ENCODE measurements at regions not wholly inside any gene's neighbourhood (a gene's known extent, or its start where the extent isn't known, plus 50 kb on each side); places are given as distances from the start of the nearest gene placed in this dataset.

- in situ Hi-C loops (cut with MboI) (no loop called here), intact Hi-C loops (cut with micrococcal nuclease; ENCODE audit: unreplicated experiment) (no loop called here)
- no peaks in the 10 kb centered on the region for H3K36me3 ChIP-seq (ENCODE audit: control insufficient read depth in 2 of 2, insufficient read depth in 2 of 2, low read length in 1 of 2)
- no TSS peak for BruUV-seq (replicated peaks)
- RAD21 ChIA-PET (ENCODE audit: unreplicated experiment), result interaction anchor here (1.2 to 1.3 kb wide), 2 partner anchors 14 to 17 kb away, joined by 3 to 10 read pairs; no protein-coding TSS in a partner anchor
- DNase-seq (ENCODE audit: low read depth, low spot score), result no peak
- no peaks in the 10 kb centered on the region for H4K20me1 ChIP-seq (ENCODE audit: control insufficient read depth, insufficient read depth)
- WGBS (ENCODE audit: insufficient coverage, insufficient replicate concordance, low lambda C conversion rate, missing lambda C conversion rate), result 5% methylated on average over 2 of the region's 2 CpGs
- SMC1A ChIA-PET (ENCODE audit: uncharacterized antibody, unreplicated experiment), result interaction anchor here (0.7 to 1.9 kb wide), 6 partner anchors 11 to 393 kb away, joined by 3 to 14 read pairs (median 3); no protein-coding TSS in a partner anchor
- H2AFZ ChIP-seq (ENCODE audit: control insufficient read depth, low read depth, low read length), result no peak overlapping the region
- TF ChIP-seq CTCF (IDR thresholded peaks at IDR 0.05 in 2 of 3, conservative IDR thresholded peaks at IDR 0.05 in 1 of 3; ENCODE audit: control insufficient read depth in 2 of 3, extremely low read depth in 1 of 3, insufficient read depth in 1 of 3, low read depth in 3 of 3, low read length in 3 of 3), result peak in 2 of 3 experiments; percentile 7 to 49; a peak in 2 of 6 replicates
- TF ChIP-seq SMC3 (IDR thresholded peaks at IDR 0.05; ENCODE audit: borderline replicate concordance, low read length), result peak; percentile 35; the same call in 1 of the 2 replicates
- TF ChIP-seq BRCA1 (IDR thresholded peaks at IDR 0.05; ENCODE audit: low read depth, low read length), result no peak
- TF ChIP-seq RAD21 (IDR thresholded peaks at IDR 0.05; ENCODE audit: insufficient read depth, low read depth, low read length), result peak; percentile 45
- no peak for FAIRE-seq
- no peaks in the 10 kb centered on the region for H3K79me2 ChIP-seq (ENCODE audit: control insufficient read depth, insufficient read depth, low read length)
- H3K27ac ChIP-seq (ENCODE audit: control insufficient read depth, insufficient read depth), result no peak overlapping the region
- H3K9ac ChIP-seq (ENCODE audit: control insufficient read depth, insufficient read depth, low read length), result no peak overlapping the region
- no peaks in the 10 kb centered on the region for H3K9me3 ChIP-seq (replicated peaks; ENCODE audit: control insufficient read depth, insufficient read depth, low read length)
- H3K4me3 ChIP-seq, result no peak overlapping the region
- no peak overlapping the region for H3K4me2 ChIP-seq (ENCODE audit: control insufficient read depth, insufficient read depth)
- ATAC-seq, result peak; percentile 46; the same call in 2 of the 3 replicates
- H3K27me3 ChIP-seq (replicated peaks in 1 of 2; ENCODE audit: control insufficient read depth in 2 of 2, insufficient read depth in 2 of 2, low read length in 1 of 2), result no peaks in the 10 kb centered on the region
- POLR2A ChIA-PET, result no interaction called here
- H3K4me1 ChIP-seq (ENCODE audit: control insufficient read depth, insufficient read depth, low read length), result no peaks in the 10 kb centered on the region
- CTCF ChIA-PET, result interaction anchor here (0.9 to 3.4 kb wide), 6 partner anchors 9 to 503 kb away, joined by 3 to 33 read pairs (median 6); no protein-coding TSS in a partner anchor
These were observed 478.7 kb downstream of the PDCD6IP start for GRCh38 chr3:34277110-34277509.

GRCh38 chr3:34279901-34280300 lies 481.5 kb downstream of the PDCD6IP start:
- Histone ChIP-seq H3K9me3 (replicated peaks; ENCODE audit: control insufficient read depth, insufficient read depth, low read length) (no peaks in the 10 kb centered on the region), H3K4me2 (ENCODE audit: control insufficient read depth, insufficient read depth) (no peak overlapping the region), H3K4me1 (ENCODE audit: control insufficient read depth, insufficient read depth, low read length) (no peaks in the 10 kb centered on the region), H3K4me3 (no peak overlapping the region), H2AFZ (ENCODE audit: control insufficient read depth, low read depth, low read length) (no peak overlapping the region), H3K27me3 (replicated peaks in 1 of 2; ENCODE audit: control insufficient read depth in 2 of 2, insufficient read depth in 2 of 2, low read length in 1 of 2) (no peaks in the 10 kb centered on the region), H3K9ac (ENCODE audit: control insufficient read depth, insufficient read depth, low read length) (no peak overlapping the region), H3K79me2 (ENCODE audit: control insufficient read depth, insufficient read depth, low read length) (no peaks in the 10 kb centered on the region), H4K20me1 (ENCODE audit: control insufficient read depth, insufficient read depth) (no peaks in the 10 kb centered on the region), H3K36me3 (ENCODE audit: control insufficient read depth in 2 of 2, insufficient read depth in 2 of 2, low read length in 1 of 2) (no peaks in the 10 kb centered on the region), H3K27ac (ENCODE audit: control insufficient read depth, insufficient read depth) (no peak overlapping the region)
- TF ChIP-seq RAD21 (IDR thresholded peaks at IDR 0.05; ENCODE audit: insufficient read depth, low read depth, low read length) (no peak), SRF (IDR thresholded peaks at IDR 0.05; ENCODE audit: low read depth in 2 of 2, low read length in 2 of 2) (no peak), CBFB (IDR thresholded peaks at IDR 0.05; ENCODE audit: low read depth) (no peak), SMC3 (IDR thresholded peaks at IDR 0.05; ENCODE audit: borderline replicate concordance, low read length) (no peak), IKZF1 (conservative IDR thresholded peaks at IDR 0.05) (no peak), RUNX3 (IDR thresholded peaks at IDR 0.05; ENCODE audit: low read length) (no peak), TARDBP (IDR thresholded peaks at IDR 0.05; ENCODE audit: borderline replicate concordance) (no peak), NBN (IDR thresholded peaks at IDR 0.05) (no peak), BCL3 (IDR thresholded peaks at IDR 0.05; ENCODE audit: borderline replicate concordance, insufficient read depth, low read depth, low read length, poor library complexity, severe bottlenecking) (no peak)
- intact Hi-C loops (cut with micrococcal nuclease; ENCODE audit: unreplicated experiment), result no loop called here
- no peak for DNase-seq (ENCODE audit: low read depth, low spot score)
- POLR2A ChIA-PET, result no interaction called here
- ATAC-seq, result no peak
- in situ Hi-C loops (cut with MboI), result no loop called here
- RAD21 ChIA-PET (ENCODE audit: unreplicated experiment), result no interaction called here
- SMC1A ChIA-PET (ENCODE audit: uncharacterized antibody, unreplicated experiment), result interaction anchor here (1.0 to 1.8 kb wide), 2 partner anchors 11 to 16 kb away, joined by 3 read pairs; no protein-coding TSS in a partner anchor
- no peak for FAIRE-seq
- BruUV-seq (replicated peaks), result no TSS peak
- CTCF ChIA-PET, result interaction anchor here (1.4 to 1.6 kb wide), 2 partner anchors 11 to 19 kb away, joined by 3 to 6 read pairs; no protein-coding TSS in a partner anchor
- 19% methylated on average over 2 of the region's 2 CpGs for WGBS (ENCODE audit: insufficient coverage, insufficient replicate concordance, low lambda C conversion rate, missing lambda C conversion rate)
